ENCODE measurements at regions not wholly inside any gene's neighbourhood (a gene's known extent, or its start where the extent isn't known, plus 50 kb on each side); places are given as distances from the start of the nearest gene placed in this dataset.

DNA sequence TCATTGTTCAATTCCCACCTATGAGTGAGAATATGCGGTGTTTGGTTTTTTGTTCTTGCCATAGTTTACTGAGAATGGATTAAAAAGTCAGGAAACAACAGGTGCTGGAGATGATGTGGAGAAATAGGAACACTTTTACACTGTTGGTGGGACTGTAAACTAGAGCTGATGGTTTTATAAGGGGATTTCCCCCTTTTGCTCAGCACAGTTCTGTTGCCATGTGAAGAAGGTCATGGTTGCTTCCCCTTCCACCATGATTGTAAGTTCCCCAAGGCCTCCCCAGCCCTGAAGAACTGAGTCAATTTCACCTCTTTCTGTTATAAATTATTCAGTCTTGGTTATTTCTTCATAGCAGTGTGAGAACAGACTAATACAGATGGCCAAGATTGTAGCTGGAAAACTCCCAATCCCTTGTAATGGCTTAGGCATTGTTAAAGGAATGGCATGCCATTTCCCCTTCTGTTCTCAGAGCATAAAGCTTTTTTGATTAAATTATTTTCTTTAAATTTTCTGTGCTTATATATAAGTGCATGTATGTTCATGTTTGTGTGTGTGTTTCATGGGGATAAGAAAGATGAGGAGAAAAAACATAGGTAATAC lies 144.8 kb downstream of the BACH1 start:
- no peak for DNase-seq (ENCODE audit: low spot score)

DNA sequence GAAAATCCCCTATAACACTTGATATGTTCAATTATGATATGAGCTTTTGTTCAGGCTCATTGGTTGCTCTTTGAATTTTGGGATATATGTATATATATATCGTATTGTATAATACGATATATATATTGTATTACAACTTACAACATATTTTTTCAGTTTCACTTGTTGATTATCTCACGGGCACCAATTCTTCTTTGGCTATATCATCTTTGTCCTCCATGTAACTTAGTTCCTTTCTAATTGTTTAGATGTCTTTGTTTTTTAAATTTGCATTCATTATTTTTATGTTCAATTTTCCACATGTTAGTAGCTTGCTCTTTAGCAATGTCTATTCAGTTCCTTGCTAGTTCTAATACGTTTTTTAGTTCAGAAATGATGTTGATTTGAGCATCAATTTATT lies 150.0 kb downstream of the BACH1 start:
- no peak for DNase-seq (ENCODE audit: low spot score)

DNA sequence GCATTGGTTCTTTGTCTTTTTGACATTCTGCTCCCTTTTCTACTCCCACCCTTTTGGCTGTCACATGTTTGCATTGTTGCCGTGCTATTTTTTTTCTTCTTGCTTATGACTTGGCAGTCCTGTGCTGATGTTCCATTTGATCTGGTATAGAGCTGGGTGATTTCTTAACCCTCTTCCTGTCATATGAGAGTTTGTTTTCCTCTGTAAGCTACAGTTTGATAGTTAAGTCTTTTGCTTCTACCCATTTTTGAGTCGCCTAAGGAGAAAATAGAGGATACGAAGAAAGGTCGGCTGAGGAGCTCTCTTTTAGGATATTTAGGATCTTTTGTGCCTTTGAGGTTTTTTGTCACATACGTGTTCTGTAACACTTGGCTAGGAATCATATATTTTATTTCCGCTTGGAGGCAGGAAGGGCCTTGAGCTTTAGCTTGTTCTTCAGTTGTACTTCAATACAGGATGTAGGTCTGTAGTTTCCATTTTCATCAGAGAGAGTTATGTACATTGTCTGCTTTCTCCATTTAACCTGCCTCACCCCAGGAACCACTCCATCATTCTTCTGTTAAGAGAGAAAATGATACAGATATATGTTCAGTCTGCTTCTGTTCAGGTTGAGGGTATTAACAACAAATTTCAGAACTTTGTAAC lies 150.7 kb downstream of the BACH1 start:
- DNase-seq (ENCODE audit: low spot score), result peak; percentile 60

DNA sequence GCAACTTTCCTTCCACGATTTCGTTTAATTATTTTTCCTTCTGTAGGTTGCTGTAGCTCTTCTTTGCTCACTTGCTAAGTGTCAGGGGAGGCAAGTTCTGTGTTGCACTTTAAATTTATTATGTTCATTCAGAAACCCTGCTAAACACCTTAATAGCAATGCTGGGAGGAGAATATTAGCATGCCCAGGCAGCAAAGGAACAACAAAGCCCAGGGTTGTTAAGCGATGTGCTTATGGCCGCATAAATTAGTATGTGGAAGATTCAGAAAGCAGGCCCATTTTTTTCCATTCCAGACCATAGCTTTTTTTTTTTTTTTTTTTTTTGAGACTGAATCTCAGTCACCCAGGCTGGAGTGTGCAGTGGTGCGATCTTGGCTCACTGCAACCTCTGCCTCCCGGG lies 151.3 kb downstream of the BACH1 start:
- no peak for DNase-seq (ENCODE audit: low spot score)

DNA sequence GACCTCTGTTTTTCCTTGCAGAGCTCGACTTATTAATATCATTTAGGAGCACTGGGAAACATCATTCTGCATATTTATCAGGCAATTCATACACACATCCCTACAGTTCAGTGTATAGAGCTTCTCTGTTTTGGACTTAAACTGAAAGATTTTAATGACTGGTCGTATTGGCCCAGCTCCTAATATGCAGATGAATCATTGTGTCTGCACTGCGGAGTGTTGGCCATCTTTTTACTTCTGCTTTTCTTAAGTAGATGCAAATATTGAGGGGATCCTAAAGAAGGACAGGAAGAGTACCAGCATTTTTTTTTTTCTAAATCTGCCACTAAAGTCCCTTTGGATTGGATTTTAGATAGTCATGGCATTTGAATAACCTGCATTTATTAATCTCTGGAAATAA lies 154.8 kb downstream of the BACH1 start:
- DNase-seq (ENCODE audit: low spot score), result no peak

DNA sequence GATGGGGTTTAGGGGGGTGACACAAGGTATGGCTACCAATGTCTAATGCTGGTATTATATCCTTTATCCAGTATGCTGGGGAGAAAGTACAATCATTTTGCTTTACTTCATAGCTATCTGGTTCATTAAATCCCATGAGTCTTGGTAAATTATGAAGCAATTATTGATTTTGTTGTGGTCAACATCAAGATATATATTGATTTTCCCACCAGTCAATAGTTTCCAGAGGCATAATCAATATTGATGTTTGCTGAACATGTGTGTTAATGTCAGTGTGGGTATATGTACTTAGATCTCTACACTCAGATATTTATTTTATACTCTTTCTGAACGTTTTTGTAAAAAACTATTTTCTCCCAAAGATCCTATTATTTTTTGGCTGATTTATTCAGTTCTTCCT lies 155.5 kb downstream of the BACH1 start:
- no peak for DNase-seq (ENCODE audit: low spot score)

DNA sequence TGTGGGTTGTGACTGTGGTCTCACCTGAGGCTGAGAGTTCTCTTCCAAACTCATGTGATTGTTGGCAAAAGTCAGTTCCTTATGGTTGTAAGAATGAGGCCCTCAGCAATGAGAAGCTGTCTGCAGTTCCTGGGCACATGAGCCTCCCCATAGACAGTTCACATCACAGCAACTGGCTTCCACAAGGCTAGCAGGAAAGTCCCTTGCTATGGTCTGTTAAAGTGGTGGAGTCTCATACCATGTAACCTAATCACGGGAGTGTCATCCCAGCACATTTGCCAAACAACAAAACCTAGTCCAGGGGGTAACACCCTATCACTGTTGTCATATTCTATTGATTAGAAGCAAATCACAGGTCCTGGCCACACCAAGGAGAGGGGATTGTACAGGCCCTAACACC lies 163.8 kb downstream of the BACH1 start:
- no peak for DNase-seq (ENCODE audit: low spot score)

DNA sequence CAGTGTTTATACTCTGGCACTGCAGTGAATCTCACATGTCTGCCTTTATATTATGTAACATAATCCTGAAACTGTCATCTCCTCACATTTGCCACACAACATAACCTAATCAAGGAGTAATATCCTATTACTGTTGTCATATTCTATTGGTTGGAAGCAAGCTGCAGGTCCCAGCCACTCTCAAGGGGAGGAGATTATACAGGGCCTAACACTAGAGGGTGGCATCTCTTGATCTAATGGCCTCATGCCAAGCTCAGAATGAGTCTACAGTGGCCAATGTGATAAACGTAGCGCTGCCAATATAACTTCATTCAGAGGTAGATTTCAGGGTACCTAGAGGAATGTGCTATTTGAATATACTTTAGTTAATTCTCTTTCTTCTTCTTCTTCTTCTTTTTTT lies 166.8 kb downstream of the BACH1 start:
- DNase-seq (ENCODE audit: low spot score), result no peak

DNA sequence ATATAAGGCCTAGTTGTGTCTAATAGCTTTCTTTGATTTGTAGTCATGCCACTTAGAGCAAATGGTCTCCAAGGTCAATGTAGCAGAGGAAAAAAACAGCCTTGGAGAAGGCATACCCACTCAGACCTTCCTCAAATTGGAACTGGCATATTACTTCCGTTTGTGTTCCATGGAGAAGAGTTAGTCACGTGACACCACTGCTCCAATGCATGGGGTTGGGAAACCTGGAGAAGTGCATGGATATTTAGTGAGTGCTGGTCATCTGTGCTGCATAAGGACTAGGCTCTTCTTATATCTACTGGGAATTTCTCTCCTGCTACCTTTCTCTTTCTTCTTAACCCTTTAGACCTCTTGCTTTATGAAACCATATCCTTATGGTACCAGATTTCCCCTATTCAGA lies 167.8 kb downstream of the BACH1 start:
- no peak for DNase-seq (ENCODE audit: low spot score)

DNA sequence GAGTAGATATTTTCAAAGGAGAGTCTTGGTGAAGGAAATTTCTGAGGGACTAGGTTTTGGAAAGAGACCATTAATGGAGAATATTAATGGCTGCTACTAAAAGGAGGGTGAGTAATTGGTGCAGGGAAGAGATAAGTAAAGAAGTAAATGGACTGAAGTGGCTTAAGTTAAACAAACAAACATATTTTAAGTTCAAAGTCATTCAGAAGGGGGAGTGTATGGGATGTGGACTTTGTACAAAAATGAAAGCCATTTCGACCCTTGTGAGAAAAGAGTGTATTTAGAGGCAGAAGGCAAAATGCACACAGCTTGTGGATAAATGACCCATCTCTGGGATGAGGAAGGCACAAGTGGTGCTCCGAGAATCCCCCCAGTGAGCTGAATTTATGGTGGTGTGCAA lies 171.7 kb downstream of the BACH1 start:
- no peak for DNase-seq (ENCODE audit: low spot score)

DNA sequence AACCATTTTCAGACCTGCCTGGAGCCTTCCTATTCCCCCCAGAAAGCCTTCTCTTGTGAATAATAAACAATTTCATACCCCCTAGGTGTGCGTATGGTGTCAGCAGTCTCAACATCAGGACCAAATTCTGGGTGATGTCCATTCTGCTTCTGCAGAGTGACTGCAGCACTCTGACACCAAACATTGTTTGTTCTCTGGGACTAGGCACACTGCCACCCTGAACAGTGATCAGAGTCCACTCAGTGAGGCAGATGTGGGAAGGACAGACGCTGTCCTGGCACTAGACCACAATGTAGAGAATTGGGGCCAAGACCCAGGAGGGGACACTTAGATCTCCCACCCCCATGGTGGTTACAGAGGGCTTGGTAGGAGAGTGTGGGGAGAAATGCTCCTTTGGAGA lies 175.1 kb downstream of the BACH1 start:
- DNase-seq (ENCODE audit: low spot score), result no peak

DNA sequence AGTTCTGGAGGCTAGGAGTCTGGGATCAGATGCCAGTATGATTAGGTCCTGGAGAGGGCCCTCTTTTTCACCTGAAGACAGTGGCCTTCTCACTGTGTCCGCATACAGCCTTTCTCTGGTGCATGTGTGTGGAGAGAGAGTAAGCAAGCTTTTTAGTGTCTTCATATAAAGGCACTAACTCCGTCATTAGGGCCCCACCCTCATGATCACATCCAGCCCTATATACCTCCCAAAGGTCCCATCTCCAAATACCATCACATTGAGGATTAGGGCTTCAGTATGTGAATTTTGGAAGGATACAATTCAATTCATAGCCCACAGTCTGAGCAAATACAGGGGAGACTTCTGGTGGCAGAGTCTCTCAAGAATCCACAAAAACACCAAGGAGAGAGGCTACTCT lies 176.6 kb downstream of the BACH1 start:
- no peak for DNase-seq (ENCODE audit: low spot score)

DNA sequence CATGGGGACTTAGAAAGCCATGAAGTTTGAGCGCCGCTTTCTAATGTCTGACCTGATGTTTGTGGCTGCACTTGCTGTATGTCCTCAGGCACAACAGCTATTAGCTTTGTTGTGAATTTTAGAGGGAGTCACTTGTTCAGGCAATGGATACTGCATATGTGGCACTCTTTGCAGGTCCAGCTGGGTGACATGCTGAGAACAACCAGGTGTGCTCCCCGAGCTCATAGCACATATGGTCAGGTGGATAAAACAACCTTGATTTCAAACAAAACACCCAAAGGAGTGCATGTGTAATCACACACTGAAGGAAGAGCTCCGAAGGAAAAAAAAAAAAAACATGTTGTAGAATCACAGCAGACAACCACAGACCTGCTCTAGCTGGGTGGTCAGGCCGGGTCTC lies 178.6 kb downstream of the BACH1 start:
- no peak for DNase-seq (ENCODE audit: low spot score)

DNA sequence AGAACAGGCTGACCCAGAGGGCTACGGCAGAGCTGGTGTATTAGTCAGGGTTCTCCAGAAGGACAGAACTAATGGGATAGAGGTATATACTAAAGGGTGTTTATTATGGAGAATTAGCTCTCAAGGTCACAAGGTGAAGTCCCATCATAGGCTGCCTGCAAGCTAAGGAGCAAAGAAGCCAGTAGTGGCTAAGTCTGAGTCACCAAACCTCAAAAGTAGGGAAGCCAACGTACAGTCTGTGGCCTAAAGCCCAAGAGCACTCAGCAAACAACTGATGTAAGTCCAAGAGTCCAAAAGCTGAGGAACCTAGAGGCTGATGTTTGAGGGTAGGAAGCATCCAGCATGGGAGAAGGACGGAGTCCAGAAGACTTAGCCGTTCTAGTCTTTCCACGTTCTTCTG lies 179.2 kb downstream of the BACH1 start:
- no peak for DNase-seq (ENCODE audit: low spot score)

DNA sequence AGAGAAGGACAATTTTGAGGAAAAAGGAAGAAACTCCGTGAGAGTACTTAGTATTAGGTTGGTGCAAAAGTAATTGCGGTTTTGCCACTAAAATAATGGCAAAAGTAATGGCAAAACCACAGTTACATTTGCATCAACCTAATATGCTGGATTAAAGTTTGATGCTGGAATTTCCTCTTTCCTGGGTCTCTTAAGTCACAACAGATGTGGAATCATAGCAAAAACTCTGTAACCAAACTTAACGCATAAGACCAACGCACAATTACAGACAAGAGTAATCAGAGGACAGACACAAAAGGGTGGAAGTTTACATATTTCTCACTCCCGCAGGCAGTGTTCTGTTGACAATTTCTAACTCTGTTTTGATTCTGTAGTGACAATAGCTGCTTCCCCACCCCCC lies 182.4 kb downstream of the BACH1 start:
- DNase-seq (ENCODE audit: low spot score), result no peak

DNA sequence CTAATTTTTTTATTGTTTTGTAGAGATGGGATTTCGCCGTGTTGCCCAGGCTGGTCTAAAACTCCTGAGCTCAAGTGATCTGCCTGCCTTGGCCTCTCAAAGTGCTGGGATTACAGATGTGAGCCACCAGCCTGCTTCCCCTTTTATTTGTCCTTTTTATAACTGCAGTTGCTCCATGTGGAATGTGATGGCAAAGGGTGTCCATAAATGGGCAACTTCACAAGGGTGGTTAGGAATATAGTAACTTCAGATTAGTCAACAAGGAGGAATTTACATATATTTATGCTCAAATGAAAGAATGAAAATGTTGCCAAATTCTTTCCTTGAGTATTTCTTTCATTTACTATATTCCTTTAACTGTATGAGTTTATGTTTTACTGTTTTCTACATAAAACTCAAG lies 182.9 kb downstream of the BACH1 start:
- DNase-seq (ENCODE audit: low spot score), result no peak

DNA sequence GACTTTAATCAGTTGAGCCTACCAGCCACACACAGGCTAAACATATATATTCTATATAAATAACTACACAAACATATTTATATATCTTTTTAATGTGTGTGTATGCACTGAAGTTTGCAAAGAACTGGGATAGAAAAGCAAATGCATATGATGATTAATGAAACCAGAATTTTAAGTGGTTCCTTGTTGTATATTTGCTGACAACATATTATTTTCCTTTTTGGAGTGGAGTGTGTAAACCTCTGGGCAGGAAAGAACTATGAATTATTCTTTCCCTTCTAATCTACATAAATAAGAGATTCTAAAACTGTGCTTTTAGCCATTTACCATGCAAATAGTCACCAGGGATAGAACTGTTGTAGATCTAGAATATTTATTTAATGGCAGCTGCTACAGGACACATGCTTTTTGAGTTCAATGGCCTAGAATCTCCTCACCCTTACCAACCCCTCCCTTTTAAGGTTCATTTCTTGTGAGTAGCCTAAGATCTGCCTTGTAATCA lies 187.6 kb downstream of the BACH1 start:
- DNase-seq (ENCODE audit: low spot score), result no peak
